Suprapubic skin (tissue), 4 donors: ENCODE measurements at regions not wholly inside any gene's neighbourhood (a gene's known extent, or its start where the extent isn't known, plus 50 kb on each side); places are given as distances from the start of the nearest gene placed in this dataset.

Source experiments
- POLR2A ChIP-seq, 2 donors: fragments of 450-650 bp; IDR thresholded peaks; one replicate each; pipeline ENCODE4 v1.6.1; 2017; ENCODE audit warnings: antibody characterized with exemption in 2 of 2, mild to moderate bottlenecking in 2 of 2, moderate library complexity in 2 of 2
- POLR2AphosphoS5 ChIP-seq, 3 donors: sonication (generic); formaldehyde crosslinking; IDR thresholded peaks; one replicate each; pipeline ENCODE4 v1.6.1; 2017; ENCODE audit warnings: antibody characterized with exemption in 3 of 3
- TF ChIP-seq, protein P1 (sequence below), 2 donors: fragments of 200-600 bp in 1 of 2; fragments of 450-650 bp in 1 of 2; sonication (generic) in 1 of 2; IDR thresholded peaks; one replicate each; pipeline ENCODE4 v1.5.1; 2016 to 2019; ENCODE audit warnings: antibody characterized with exemption in 2 of 2, mild to moderate bottlenecking in 1 of 2, moderate library complexity in 1 of 2

DNA sequence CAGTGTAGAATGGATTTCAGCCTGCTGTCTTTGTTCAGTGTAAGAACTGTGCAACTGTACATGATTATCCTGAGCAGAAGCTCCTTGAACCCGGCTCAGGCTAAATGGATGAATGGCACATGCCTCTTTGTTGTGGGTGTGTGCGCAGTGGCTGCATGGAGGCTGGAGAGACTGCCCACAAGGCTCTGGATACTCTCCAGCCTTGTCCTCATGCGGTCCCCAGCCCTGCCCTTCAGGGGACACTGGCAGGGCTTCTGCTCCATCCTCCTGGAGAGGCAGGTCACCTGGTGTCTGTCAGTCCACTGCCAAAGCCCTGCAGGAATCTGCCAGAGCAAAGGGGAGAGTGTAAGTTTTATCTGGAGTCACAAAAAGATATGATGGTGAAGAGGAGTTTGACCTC is 241.7 kb upstream of the EXOC2 start:
- TF ChIP-seq, protein P1, sequence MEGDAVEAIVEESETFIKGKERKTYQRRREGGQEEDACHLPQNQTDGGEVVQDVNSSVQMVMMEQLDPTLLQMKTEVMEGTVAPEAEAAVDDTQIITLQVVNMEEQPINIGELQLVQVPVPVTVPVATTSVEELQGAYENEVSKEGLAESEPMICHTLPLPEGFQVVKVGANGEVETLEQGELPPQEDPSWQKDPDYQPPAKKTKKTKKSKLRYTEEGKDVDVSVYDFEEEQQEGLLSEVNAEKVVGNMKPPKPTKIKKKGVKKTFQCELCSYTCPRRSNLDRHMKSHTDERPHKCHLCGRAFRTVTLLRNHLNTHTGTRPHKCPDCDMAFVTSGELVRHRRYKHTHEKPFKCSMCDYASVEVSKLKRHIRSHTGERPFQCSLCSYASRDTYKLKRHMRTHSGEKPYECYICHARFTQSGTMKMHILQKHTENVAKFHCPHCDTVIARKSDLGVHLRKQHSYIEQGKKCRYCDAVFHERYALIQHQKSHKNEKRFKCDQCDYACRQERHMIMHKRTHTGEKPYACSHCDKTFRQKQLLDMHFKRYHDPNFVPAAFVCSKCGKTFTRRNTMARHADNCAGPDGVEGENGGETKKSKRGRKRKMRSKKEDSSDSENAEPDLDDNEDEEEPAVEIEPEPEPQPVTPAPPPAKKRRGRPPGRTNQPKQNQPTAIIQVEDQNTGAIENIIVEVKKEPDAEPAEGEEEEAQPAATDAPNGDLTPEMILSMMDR (IDR thresholded peaks at IDR 0.05) = no peak
- TF ChIP-seq POLR2AphosphoS5 (IDR thresholded peaks at IDR 0.05) (no peak), POLR2A (IDR thresholded peaks at IDR 0.05) (no peak)
